ENCODE measurements at regions not wholly inside any gene's neighbourhood (a gene's known extent, or its start where the extent isn't known, plus 50 kb on each side); places are given as distances from the start of the nearest gene placed in this dataset.

DNA sequence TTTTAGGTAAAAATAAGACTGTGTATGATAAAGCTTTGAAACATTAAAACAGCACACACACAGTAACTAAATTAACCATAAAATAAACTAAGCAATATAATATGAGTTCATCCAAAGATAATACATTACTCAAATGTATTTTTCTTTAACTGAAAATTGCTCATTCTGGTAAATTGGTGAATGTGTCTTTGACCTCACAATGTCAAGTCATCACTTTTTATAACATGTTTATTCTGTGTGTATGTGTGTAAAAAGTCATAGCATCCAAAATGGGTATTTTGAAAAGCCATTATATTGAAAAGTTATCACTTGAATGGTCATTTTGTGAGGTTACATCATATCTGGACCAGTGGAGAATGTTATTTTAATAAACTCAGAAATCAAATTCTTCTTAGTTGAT lies 724.6 kb downstream of the ADGRL2 start:
- Histone ChIP-seq H3K27ac (no peak overlapping the region), H3K4me3 (no peak overlapping the region), H3K9me3 (peaks cover 0 to 2% (median 0%) of the 10 kb centered on the region in 4 donors), H3K36me3 (no peaks in the 10 kb centered on the region), H3K27me3 (no peaks in the 10 kb centered on the region), H3K4me1 (peaks cover 0 to 10% (median 0%) of the 10 kb centered on the region in 4 donors)
- intact Hi-C loops (cut with DNase I): no loop called here
- DNase-seq: no peak
- TF ChIP-seq EP300 (IDR thresholded peaks at IDR 0.05) (no peak), CTCF (IDR thresholded peaks at IDR 0.05) (no peak), POLR2AphosphoS5 (IDR thresholded peaks at IDR 0.05) (no peak), POLR2A (IDR thresholded peaks at IDR 0.05) (no peak)

- intact Hi-C loops (cut with DNase I): no loop called here
- 86 to 87% methylated on average over 1 of the region's 1 CpG for WGBS, 2 donors
These were observed 719.9 kb downstream of the ADGRL2 start for GRCh38 chr1:82520611-82521010.

DNA sequence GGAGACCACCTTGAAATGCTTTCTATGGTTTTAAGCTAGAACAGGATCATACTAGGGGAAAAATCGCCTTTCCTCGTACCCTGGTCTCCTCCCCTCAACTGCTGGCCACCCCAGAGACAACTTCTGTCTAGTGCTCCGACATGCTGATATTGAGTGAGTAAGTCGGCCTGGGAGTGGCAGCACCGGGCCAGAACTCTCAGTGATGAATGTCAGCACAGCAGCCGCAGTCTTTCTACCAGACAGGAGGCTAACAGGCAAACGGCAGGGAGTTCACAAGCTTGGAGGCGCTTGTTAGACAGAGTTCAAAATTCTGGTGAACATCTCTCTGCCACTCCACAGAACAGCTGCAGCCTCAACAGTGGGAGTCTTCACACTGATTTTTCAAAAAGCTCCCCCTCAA lies 716.9 kb downstream of the ADGRL2 start:
- Histone ChIP-seq H3K27ac (no peak overlapping the region), H3K4me1 (peaks cover 0 to 17% (median 5%) of the 10 kb centered on the region in 4 donors), H3K4me3 (no peak overlapping the region), H3K36me3 (no peaks in the 10 kb centered on the region), H3K27me3 (no peaks in the 10 kb centered on the region), H3K9me3 (no peaks in the 10 kb centered on the region)
- intact Hi-C loops (cut with DNase I): no loop called here
- DNase-seq: peak; percentile 75
- TF ChIP-seq POLR2AphosphoS5 (IDR thresholded peaks at IDR 0.05) (no peak), CTCF (IDR thresholded peaks at IDR 0.05) (no peak), EP300 (IDR thresholded peaks at IDR 0.05) (no peak), POLR2A (IDR thresholded peaks at IDR 0.05) (no peak)
- 55 to 61% methylated on average over 8 of the region's 8 CpGs for WGBS, 2 donors

More at GRCh38 chr1:82520611-82521010, 719.9 kb downstream of the ADGRL2 start:
- Histone ChIP-seq H3K36me3 (no peaks in the 10 kb centered on the region), H3K27ac (no peak overlapping the region), H3K9me3 (no peaks in the 10 kb centered on the region), H3K4me3 (no peak overlapping the region), H3K27me3 (no peaks in the 10 kb centered on the region), H3K4me1 (peaks cover 0 to 16% (median 3%) of the 10 kb centered on the region in 4 donors)
- TF ChIP-seq POLR2AphosphoS5 (IDR thresholded peaks at IDR 0.05) (no peak), EP300 (IDR thresholded peaks at IDR 0.05) (no peak), POLR2A (IDR thresholded peaks at IDR 0.05) (no peak), CTCF (IDR thresholded peaks at IDR 0.05) (no peak)
- DNase-seq: no peak

DNA sequence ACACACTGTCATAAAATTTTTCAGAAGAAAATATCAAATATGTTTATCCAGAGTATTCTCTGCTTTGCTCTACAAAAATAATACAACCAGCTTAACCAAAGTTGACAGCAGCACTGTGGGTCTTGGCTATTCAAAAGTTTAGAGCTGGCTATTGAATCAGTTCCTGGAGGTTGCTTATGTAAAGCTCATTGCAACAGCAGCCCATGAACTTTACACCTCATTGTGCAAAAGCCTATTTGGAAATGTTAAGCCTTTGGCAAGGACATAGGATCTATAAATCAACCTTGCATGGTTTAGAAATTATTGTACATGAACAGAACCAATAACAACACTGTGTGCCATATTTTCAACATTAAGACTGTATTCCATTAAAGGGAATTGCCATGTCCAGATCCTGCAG lies 714.9 kb downstream of the ADGRL2 start:
- TF ChIP-seq EP300 (IDR thresholded peaks at IDR 0.05) (no peak), CTCF (IDR thresholded peaks at IDR 0.05) (no peak), POLR2AphosphoS5 (IDR thresholded peaks at IDR 0.05) (no peak), POLR2A (IDR thresholded peaks at IDR 0.05) (no peak)
- peaks cover 0 to 9% (median 5%) of the 10 kb centered on the region in 4 donors for H3K4me1 ChIP-seq
- H3K27me3 ChIP-seq: no peaks in the 10 kb centered on the region
- no peak for DNase-seq
- no peak overlapping the region for H3K4me3 ChIP-seq
- no peak overlapping the region for H3K27ac ChIP-seq
- intact Hi-C loops (cut with DNase I): no loop called here
- no peaks in the 10 kb centered on the region for H3K9me3 ChIP-seq
- H3K36me3 ChIP-seq: no peaks in the 10 kb centered on the region

DNA sequence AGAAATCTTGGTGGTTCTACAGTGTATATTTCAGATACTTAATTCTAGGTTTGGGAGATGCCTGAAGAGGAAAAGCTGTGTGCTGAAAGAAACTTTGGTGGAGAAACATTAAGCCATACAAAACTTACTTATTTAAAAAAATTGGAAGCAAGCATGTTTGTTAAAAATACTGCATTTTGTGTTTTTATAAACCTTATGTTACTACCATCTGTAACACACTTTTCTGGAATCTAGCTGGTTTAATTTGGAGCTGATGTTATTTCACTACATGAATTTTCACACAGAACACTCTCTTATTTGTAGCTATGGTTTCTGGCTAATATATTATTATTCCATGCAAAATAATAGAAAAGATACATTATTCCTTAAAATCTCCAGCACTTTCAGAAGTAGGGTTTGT lies 710.7 kb downstream of the ADGRL2 start:
- Histone ChIP-seq H3K4me3 (no peak overlapping the region), H3K36me3 (no peaks in the 10 kb centered on the region), H3K4me1 (peaks cover 0 to 7% (median 3%) of the 10 kb centered on the region in 4 donors), H3K27ac (no peak overlapping the region), H3K9me3 (no peaks in the 10 kb centered on the region), H3K27me3 (no peaks in the 10 kb centered on the region)
- TF ChIP-seq POLR2AphosphoS5 (IDR thresholded peaks at IDR 0.05): no peak
- no peak for TF ChIP-seq POLR2A (IDR thresholded peaks at IDR 0.05)
- TF ChIP-seq EP300 (IDR thresholded peaks at IDR 0.05): no peak
- no peak for TF ChIP-seq CTCF (IDR thresholded peaks at IDR 0.05)
- intact Hi-C loops (cut with DNase I): no loop called here
- DNase-seq: no peak
